ENCODE measurements at regions not wholly inside any gene's neighbourhood (a gene's known extent, or its start where the extent isn't known, plus 50 kb on each side); places are given as distances from the start of the nearest gene placed in this dataset.

DNA sequence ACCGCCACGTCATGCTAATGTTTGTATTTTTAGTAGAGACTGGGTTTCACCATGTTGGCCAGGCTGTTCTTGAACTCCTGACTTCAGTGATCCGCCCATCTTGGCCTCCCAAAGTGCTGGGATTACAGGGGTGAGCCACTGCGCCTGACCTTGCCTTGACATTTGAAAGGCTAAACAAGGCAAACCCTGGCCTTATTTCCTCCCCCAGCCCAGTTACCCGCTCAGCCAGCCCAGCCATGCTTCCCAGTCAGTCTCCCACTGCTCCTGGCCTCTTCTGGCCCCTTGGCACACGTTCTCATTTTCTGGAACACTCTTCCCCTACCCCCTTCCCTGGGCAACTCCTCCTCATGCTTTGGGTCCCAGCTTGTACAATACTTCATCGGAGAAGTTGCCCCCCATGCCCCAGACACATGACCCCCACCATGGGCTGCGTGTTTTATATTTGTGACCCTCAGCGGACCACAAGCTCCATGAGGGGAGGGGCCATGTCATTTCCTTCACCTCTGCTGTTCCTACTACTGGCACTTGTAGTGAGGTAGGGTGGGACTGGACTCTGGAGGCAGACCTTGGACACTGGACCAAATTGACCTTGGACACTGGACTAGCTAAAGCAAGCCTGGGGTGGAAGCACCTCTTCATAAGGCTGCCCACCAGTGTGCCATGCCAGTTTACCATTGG lies 94.4 kb upstream of the IER5L start:
- POLR2A ChIA-PET (ENCODE audit: unreplicated experiment), result no interaction called here
- Histone ChIP-seq H4K20me1 (ENCODE audit: low read length) (no peaks in the 10 kb centered on the region), H3K79me2 (ENCODE audit: low read length) (no peaks in the 10 kb centered on the region), H3K9me3 (ENCODE audit: low read length) (no peaks in the 10 kb centered on the region), H3K4me1 (ENCODE audit: insufficient read depth, low read length) (no peaks in the 10 kb centered on the region), H3K9me2 (replicated peaks; ENCODE audit: low read length) (no peaks in the 10 kb centered on the region), H3K36me3 (ENCODE audit: low read depth, low read length) (no peaks in the 10 kb centered on the region), H3K27ac (ENCODE audit: low read length) (no peak overlapping the region), H3F3A (ENCODE audit: low read length, unreplicated experiment) (no peaks in the 10 kb centered on the region), H3K4me2 (ENCODE audit: low read length) (no peak overlapping the region), H2AFZ (ENCODE audit: low read length) (no peak overlapping the region), H3K4me3 (ENCODE audit: low read length) (no peak overlapping the region), H3K27me3 (ENCODE audit: low read length) (no peaks in the 10 kb centered on the region), H3K9ac (ENCODE audit: low read length) (no peak overlapping the region)
- no TSS peak for BruUV-seq (replicated peaks)
- CTCF ChIA-PET, result no interaction called here
- intact Hi-C loops (cut with micrococcal nuclease), result no loop called here
- DNase-seq, result no peak
- no peak for ATAC-seq
- TF ChIP-seq EZH2phosphoT487 (IDR thresholded peaks at IDR 0.05; ENCODE audit: borderline replicate concordance, low read length), result no peak
- TF ChIP-seq EZH2 (IDR thresholded peaks at IDR 0.05; ENCODE audit: low read length, unreplicated experiment), result no peak
- TF ChIP-seq, protein P1, sequence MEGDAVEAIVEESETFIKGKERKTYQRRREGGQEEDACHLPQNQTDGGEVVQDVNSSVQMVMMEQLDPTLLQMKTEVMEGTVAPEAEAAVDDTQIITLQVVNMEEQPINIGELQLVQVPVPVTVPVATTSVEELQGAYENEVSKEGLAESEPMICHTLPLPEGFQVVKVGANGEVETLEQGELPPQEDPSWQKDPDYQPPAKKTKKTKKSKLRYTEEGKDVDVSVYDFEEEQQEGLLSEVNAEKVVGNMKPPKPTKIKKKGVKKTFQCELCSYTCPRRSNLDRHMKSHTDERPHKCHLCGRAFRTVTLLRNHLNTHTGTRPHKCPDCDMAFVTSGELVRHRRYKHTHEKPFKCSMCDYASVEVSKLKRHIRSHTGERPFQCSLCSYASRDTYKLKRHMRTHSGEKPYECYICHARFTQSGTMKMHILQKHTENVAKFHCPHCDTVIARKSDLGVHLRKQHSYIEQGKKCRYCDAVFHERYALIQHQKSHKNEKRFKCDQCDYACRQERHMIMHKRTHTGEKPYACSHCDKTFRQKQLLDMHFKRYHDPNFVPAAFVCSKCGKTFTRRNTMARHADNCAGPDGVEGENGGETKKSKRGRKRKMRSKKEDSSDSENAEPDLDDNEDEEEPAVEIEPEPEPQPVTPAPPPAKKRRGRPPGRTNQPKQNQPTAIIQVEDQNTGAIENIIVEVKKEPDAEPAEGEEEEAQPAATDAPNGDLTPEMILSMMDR (conservative IDR thresholded peaks at IDR 0.05; ENCODE audit: low read depth, low read length), result no peak

DNA sequence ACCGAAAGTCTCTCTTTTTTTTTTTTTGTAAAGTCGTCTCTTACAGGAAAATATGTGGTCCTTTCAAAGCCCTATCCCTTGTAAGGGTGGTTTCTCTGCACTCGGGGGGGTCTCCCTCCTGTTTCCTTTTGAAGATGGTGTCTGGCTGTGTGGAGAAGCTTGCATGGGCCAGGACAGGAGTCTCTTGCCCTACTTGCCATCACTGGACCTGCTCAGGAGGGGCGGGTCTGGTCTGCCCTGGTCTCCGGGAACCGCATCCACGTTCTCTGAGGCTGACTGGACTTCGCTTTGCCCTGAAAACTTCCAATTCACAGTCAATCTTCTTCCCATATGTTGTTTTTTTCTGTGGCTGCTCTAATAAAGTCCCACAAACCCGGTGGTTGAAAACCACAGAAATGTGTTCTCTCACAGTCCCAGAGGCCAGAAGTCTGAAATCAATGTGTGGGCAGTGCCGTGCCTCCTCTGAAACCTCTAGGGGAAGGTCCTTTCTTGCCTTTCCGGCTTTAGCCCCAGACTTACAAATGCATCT lies 92.9 kb upstream of the IER5L start:
- H3K4me1 ChIP-seq (ENCODE audit: insufficient read depth, low read length), result no peaks in the 10 kb centered on the region
- intact Hi-C loops (cut with micrococcal nuclease), result no loop called here
- no peaks in the 10 kb centered on the region for H3K27me3 ChIP-seq (ENCODE audit: low read length)
- H4K20me1 ChIP-seq (ENCODE audit: low read length), result no peaks in the 10 kb centered on the region
- no peaks in the 10 kb centered on the region for H3F3A ChIP-seq (ENCODE audit: low read length, unreplicated experiment)
- H3K79me2 ChIP-seq (ENCODE audit: low read length), result no peaks in the 10 kb centered on the region
- ATAC-seq (no peak), DNase-seq (no peak)
- no peak overlapping the region for H3K27ac ChIP-seq (ENCODE audit: low read length)
- H3K4me2 ChIP-seq (ENCODE audit: low read length), result no peak overlapping the region
- TF ChIP-seq EZH2 (IDR thresholded peaks at IDR 0.05; ENCODE audit: low read length, unreplicated experiment) (no peak), EZH2phosphoT487 (IDR thresholded peaks at IDR 0.05; ENCODE audit: borderline replicate concordance, low read length) (no peak)
- TF ChIP-seq, protein P1 (conservative IDR thresholded peaks at IDR 0.05; ENCODE audit: low read depth, low read length), result no peak
- no peaks in the 10 kb centered on the region for H3K36me3 ChIP-seq (ENCODE audit: low read depth, low read length)
- H3K9me3 ChIP-seq (ENCODE audit: low read length), result no peaks in the 10 kb centered on the region
- ChIA-PET POLR2A (ENCODE audit: unreplicated experiment) (no interaction called here), CTCF (no interaction called here)
- BruUV-seq (replicated peaks), result no TSS peak
- H3K9me2 ChIP-seq (replicated peaks; ENCODE audit: low read length), result no peaks in the 10 kb centered on the region
- no peak overlapping the region for H2AFZ ChIP-seq (ENCODE audit: low read length)
- no peak overlapping the region for H3K4me3 ChIP-seq (ENCODE audit: low read length)
- H3K9ac ChIP-seq (ENCODE audit: low read length), result no peak overlapping the region

DNA sequence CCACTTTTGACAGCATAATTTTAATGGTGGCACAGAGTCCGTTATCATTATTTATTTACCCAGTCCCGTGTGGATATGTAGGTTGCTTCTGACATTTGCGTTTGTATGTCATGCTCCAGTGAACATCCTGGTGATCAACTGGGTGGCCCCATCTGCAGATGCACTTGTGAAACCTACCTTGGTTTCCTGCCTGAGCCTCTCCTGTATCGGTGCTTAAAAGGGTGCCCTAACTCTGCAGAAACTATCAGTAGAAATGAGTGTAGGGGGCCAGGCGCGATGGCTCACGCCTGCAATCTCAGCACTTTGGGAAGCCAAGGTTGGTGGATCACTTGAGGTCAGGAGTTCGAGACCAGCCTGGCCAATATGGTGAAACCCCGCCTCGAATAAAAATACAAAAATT lies 92.1 kb upstream of the IER5L start:
- Histone ChIP-seq H4K20me1 (ENCODE audit: low read length) (no peaks in the 10 kb centered on the region), H3K27ac (ENCODE audit: low read length) (no peak overlapping the region), H3K9ac (ENCODE audit: low read length) (no peak overlapping the region), H3K9me3 (ENCODE audit: low read length) (no peaks in the 10 kb centered on the region), H3K4me1 (ENCODE audit: insufficient read depth, low read length) (no peaks in the 10 kb centered on the region), H3K9me2 (replicated peaks; ENCODE audit: low read length) (no peaks in the 10 kb centered on the region), H3K27me3 (ENCODE audit: low read length) (no peaks in the 10 kb centered on the region), H2AFZ (ENCODE audit: low read length) (no peak overlapping the region), H3K4me2 (ENCODE audit: low read length) (no peak overlapping the region), H3K4me3 (ENCODE audit: low read length) (no peak overlapping the region), H3K79me2 (ENCODE audit: low read length) (no peaks in the 10 kb centered on the region), H3F3A (ENCODE audit: low read length, unreplicated experiment) (no peaks in the 10 kb centered on the region), H3K36me3 (ENCODE audit: low read depth, low read length) (no peaks in the 10 kb centered on the region)
- ATAC-seq, result no peak
- TF ChIP-seq EZH2phosphoT487 (IDR thresholded peaks at IDR 0.05; ENCODE audit: borderline replicate concordance, low read length) (no peak), EZH2 (IDR thresholded peaks at IDR 0.05; ENCODE audit: low read length, unreplicated experiment) (no peak)
- TF ChIP-seq, protein P1 (conservative IDR thresholded peaks at IDR 0.05; ENCODE audit: low read depth, low read length), result no peak
- no peak for DNase-seq
- BruUV-seq (replicated peaks), result no TSS peak
- CTCF ChIA-PET, result no interaction called here
- POLR2A ChIA-PET (ENCODE audit: unreplicated experiment), result no interaction called here
- intact Hi-C loops (cut with micrococcal nuclease), result no loop called here

Data from PC-3 (cell line).